Trophoblast cell (in vitro differentiated cells and primary cell): ENCODE measurements at regions not wholly inside any gene's neighbourhood (a gene's known extent, or its start where the extent isn't known, plus 50 kb on each side); places are given as distances from the start of the nearest gene placed in this dataset.

Source experiments
- DNase-seq, 2 donors: peaks; one replicate each; pipeline ENCODE4 v3.0.0-alpha.2; 2016
- H2AFZ ChIP-seq: 2 replicates; pipeline ENCODE4 v1.6.1; 2013; ENCODE audit warnings: low read length, moderate library complexity, mild to moderate bottlenecking; ENCODE audit not compliant: insufficient read depth, poor library complexity
- H2AK5ac ChIP-seq: 2 replicates; pipeline ENCODE4 v1.6.1; 2013; ENCODE audit warnings: mild to moderate bottlenecking, low read length
- H2BK120ac ChIP-seq: 2 replicates; pipeline ENCODE4 v1.6.1; 2013; ENCODE audit warnings: low read length, mild to moderate bottlenecking, moderate library complexity; ENCODE audit not compliant: insufficient read depth, poor library complexity
- H2BK12ac ChIP-seq: 2 replicates; pipeline ENCODE4 v1.6.1; 2013; ENCODE audit warnings: mild to moderate bottlenecking, low read length, moderate library complexity
- H2BK5ac ChIP-seq: 2 replicates; pipeline ENCODE4 v1.6.1; 2013; ENCODE audit warnings: low read length, low read depth, moderate library complexity, mild to moderate bottlenecking; ENCODE audit not compliant: poor library complexity
- H3K14ac ChIP-seq: 2 replicates; pipeline ENCODE4 v1.6.1; 2013; ENCODE audit warnings: mild to moderate bottlenecking, low read length
- H3K18ac ChIP-seq: 2 replicates; pipeline ENCODE4 v1.6.1; 2013; ENCODE audit warnings: mild to moderate bottlenecking, low read length
- H3K23ac ChIP-seq: 2 replicates; pipeline ENCODE4 v1.6.1; 2013; ENCODE audit warnings: low read length
- H3K27ac ChIP-seq: 2 replicates; pipeline ENCODE4 v1.5.1; 2013; ENCODE audit warnings: low read depth, mild to moderate bottlenecking, inconsistent platforms, low read length, moderate library complexity
- H3K27me3 ChIP-seq: 2 replicates; pipeline ENCODE4 v1.6.1; 2013; ENCODE audit warnings: inconsistent platforms, mild to moderate bottlenecking, low read length, moderate library complexity; ENCODE audit not compliant: insufficient read depth
- H3K36me3 ChIP-seq, 2 experiments: 1 replicate in 1 of 2; 2 replicates in 1 of 2; pipeline ENCODE4 v1.6.1; 2013; ENCODE audit warnings: low read length in 2 of 2, mild to moderate bottlenecking in 2 of 2, moderate library complexity in 1 of 2; ENCODE audit not compliant: insufficient read depth in 2 of 2, control insufficient read depth in 1 of 2
- H3K4ac ChIP-seq: 2 replicates; pipeline ENCODE4 v1.6.1; 2013; ENCODE audit warnings: low read depth, mild to moderate bottlenecking, low read length, moderate library complexity
- H3K4me1 ChIP-seq, 2 experiments: 1 replicate in 1 of 2; 2 replicates in 1 of 2; pipeline ENCODE4 v1.6.1; 2013; ENCODE audit warnings: low read length in 2 of 2, mild to moderate bottlenecking in 2 of 2, moderate library complexity in 1 of 2; ENCODE audit not compliant: insufficient read depth in 2 of 2, control insufficient read depth in 1 of 2
- H3K4me2 ChIP-seq: 2 replicates; pipeline ENCODE4 v1.6.1; 2013; ENCODE audit warnings: inconsistent platforms, mild to moderate bottlenecking, low read length, moderate library complexity
- H3K4me3 ChIP-seq: 2 replicates; pipeline ENCODE4 v1.5.1; 2013; ENCODE audit warnings: mild to moderate bottlenecking, low read depth, low read length, inconsistent platforms
- H3K79me1 ChIP-seq: one replicate; pipeline ENCODE4 v1.6.1; 2013; ENCODE audit warnings: low read length
- H3K79me2 ChIP-seq: 2 replicates; pipeline ENCODE4 v1.6.1; 2013; ENCODE audit warnings: low read length, mild to moderate bottlenecking; ENCODE audit not compliant: control insufficient read depth, insufficient read depth, poor library complexity
- H3K9ac ChIP-seq: 2 replicates; pipeline ENCODE4 v1.6.1; 2013; ENCODE audit warnings: mild to moderate bottlenecking, low read length
- H3K9me3 ChIP-seq: 2 replicates; pipeline ENCODE4 v1.6.1; 2013; ENCODE audit warnings: low read depth, mild to moderate bottlenecking, control low read depth, inconsistent platforms, low read length; ENCODE audit not compliant: insufficient read depth
- H4K12ac ChIP-seq: 2 replicates; pipeline ENCODE4 v1.6.1; 2013; ENCODE audit warnings: low read depth, mild to moderate bottlenecking, low read length, moderate library complexity
- H4K8ac ChIP-seq: 2 replicates; pipeline ENCODE4 v1.6.1; 2013; ENCODE audit warnings: low read depth, mild to moderate bottlenecking, low read length, moderate library complexity
- H4K91ac ChIP-seq: one replicate; pipeline ENCODE4 v1.6.1; 2013; ENCODE audit warnings: low read depth, mild to moderate bottlenecking, low read length, moderate library complexity
- WGBS: extraction: QIAGEN DNeasy Blood & Tissue Kit; methylation state at CpG from one replicate; pipeline ENCODE4 v1.1.7; 2013; ENCODE audit warnings: missing lambda C conversion rate; ENCODE audit not compliant: insufficient read length, insufficient coverage; ENCODE audit errors: extremely low coverage; 5-methylcytosine and 5-hydroxymethylcytosine counted together

- H3K9ac ChIP-seq, result no peak overlapping the region
- H3K14ac ChIP-seq, result no peak overlapping the region
- H3K4me1 ChIP-seq, result peaks cover 36 to 48% of the 10 kb centered on the region in 2 experiments
- H4K12ac ChIP-seq, result no peak overlapping the region
- no peak overlapping the region for H2AFZ ChIP-seq
- no peak overlapping the region for H3K4me2 ChIP-seq
- H3K4ac ChIP-seq, result no peak overlapping the region
- H3K27ac ChIP-seq, result no peak overlapping the region
- DNase-seq, result no peak
- H3K9me3 ChIP-seq, result no peaks in the 10 kb centered on the region
- H3K36me3 ChIP-seq, result no peaks in the 10 kb centered on the region
- peak overlapping the region; percentile 29 for H2BK12ac ChIP-seq
- H3K27me3 ChIP-seq, result no peaks in the 10 kb centered on the region
- no peak overlapping the region for H3K23ac ChIP-seq
- no CpG with 5 or more reads among the region's 16 CpGs for WGBS
- H4K91ac ChIP-seq, result peak overlapping the region; percentile 45
- H3K18ac ChIP-seq, result no peak overlapping the region
- H3K79me1 ChIP-seq, result peaks cover 51% of the 10 kb centered on the region
- no peak overlapping the region for H2AK5ac ChIP-seq
- peak overlapping the region; percentile 28 for H2BK120ac ChIP-seq
- peaks cover 8% of the 10 kb centered on the region for H3K79me2 ChIP-seq
- peak overlapping the region; percentile 15 for H4K8ac ChIP-seq
- no peak overlapping the region for H2BK5ac ChIP-seq
- H3K4me3 ChIP-seq, result no peak overlapping the region
Measured at GRCh38 chr10:78765726-78766335, 302.9 kb upstream of the ZMIZ1 start.

DNA sequence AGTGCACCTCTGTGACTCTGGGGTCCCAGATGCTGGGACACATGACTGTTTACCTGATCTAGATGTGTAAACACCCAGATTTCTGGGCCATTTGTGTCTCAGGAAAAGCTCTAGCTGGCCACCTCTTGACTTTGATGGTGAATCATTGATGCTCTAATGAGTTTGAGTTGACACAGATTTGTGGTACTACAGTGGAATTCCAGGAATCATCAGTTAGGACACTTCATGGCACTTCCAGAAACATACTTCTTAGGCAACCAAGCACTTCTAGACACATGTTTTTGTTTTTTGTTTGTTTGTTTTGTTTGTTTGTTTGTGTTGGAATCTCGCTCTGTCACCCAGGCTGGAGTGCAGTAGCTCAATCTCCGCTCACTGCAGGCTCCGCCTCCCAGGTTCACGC lies 302.2 kb upstream of the ZMIZ1 start:
- no peak overlapping the region for H3K4me2 ChIP-seq

GRCh38 chr10:78768041-78768835 lies 300.5 kb upstream of the ZMIZ1 start:
- WGBS, result no CpG with 5 or more reads among the region's 14 CpGs
- H3K36me3 ChIP-seq, result no peaks in the 10 kb centered on the region

More for the DNA sequence above, 302.2 kb upstream of the ZMIZ1 start:
- Histone ChIP-seq H3K18ac (no peak overlapping the region), H3K14ac (peak overlapping the region; percentile 44), H3K9ac (no peak overlapping the region), H3K9me3 (no peaks in the 10 kb centered on the region), H3K36me3 (no peaks in the 10 kb centered on the region), H3K79me2 (peaks cover 8% of the 10 kb centered on the region), H4K12ac (no peak overlapping the region), H2AK5ac (no peak overlapping the region), H3K27me3 (no peaks in the 10 kb centered on the region), H3K4me3 (no peak overlapping the region), H3K4ac (no peak overlapping the region), H3K4me1 (peaks cover 36 to 45% of the 10 kb centered on the region in 2 experiments), H2BK120ac (peak overlapping the region; percentile 28), H2BK12ac (peak overlapping the region; percentile 51), H2BK5ac (no peak overlapping the region), H4K8ac (no peak overlapping the region), H3K23ac (no peak overlapping the region), H2AFZ (no peak overlapping the region), H3K79me1 (peaks cover 49% of the 10 kb centered on the region), H4K91ac (peak overlapping the region; percentile 45), H3K27ac (no peak overlapping the region)
- no peak for DNase-seq
- no CpG with 5 or more reads among the region's 4 CpGs for WGBS

GRCh38 chr10:78768876-78769275 lies 299.9 kb upstream of the ZMIZ1 start:
- no peak overlapping the region for H3K23ac ChIP-seq
- H3K9ac ChIP-seq, result no peak overlapping the region
- no CpG with 5 or more reads among the region's 5 CpGs for WGBS
- peak overlapping the region; percentile 95 for H3K18ac ChIP-seq
- peak overlapping the region; percentile 25 for H2AK5ac ChIP-seq
- peaks cover 32 to 38% of the 10 kb centered on the region in 2 experiments for H3K4me1 ChIP-seq
- H3K27me3 ChIP-seq, result no peaks in the 10 kb centered on the region
- H4K12ac ChIP-seq, result peak overlapping the region; percentile 15
- H3K79me2 ChIP-seq, result peaks cover 8% of the 10 kb centered on the region
- peak overlapping the region; percentile 87 for H4K91ac ChIP-seq
- peak overlapping the region; percentile 95 for H3K27ac ChIP-seq
- no peak overlapping the region for H3K4me3 ChIP-seq
- peak overlapping the region; percentile 87 for H2BK120ac ChIP-seq
- no peaks in the 10 kb centered on the region for H3K36me3 ChIP-seq
- peak overlapping the region; percentile 90 for H2BK12ac ChIP-seq
- no peak for DNase-seq
- H3K4me2 ChIP-seq, result no peak overlapping the region
- H3K9me3 ChIP-seq, result no peaks in the 10 kb centered on the region
- H4K8ac ChIP-seq, result peak overlapping the region; percentile 80
- H3K4ac ChIP-seq, result peak overlapping the region; percentile 23
- H3K79me1 ChIP-seq, result peaks cover 43% of the 10 kb centered on the region
- H2BK5ac ChIP-seq, result peak overlapping the region; percentile 98
- H3K14ac ChIP-seq, result peak overlapping the region; percentile 77
- no peak overlapping the region for H2AFZ ChIP-seq

More at GRCh38 chr10:78768041-78768835, 300.5 kb upstream of the ZMIZ1 start:
- Histone ChIP-seq H3K4me3 (no peak overlapping the region), H3K18ac (peak overlapping the region; percentile 95), H2BK12ac (peak overlapping the region; percentile 90), H2BK5ac (peak overlapping the region; percentile 98), H3K14ac (peak overlapping the region; percentile 77), H4K8ac (peak overlapping the region; percentile 80), H3K4me2 (peak overlapping the region; percentile 16), H3K9ac (no peak overlapping the region), H3K9me3 (no peaks in the 10 kb centered on the region), H3K79me2 (peaks cover 8% of the 10 kb centered on the region), H4K91ac (peak overlapping the region; percentile 87), H3K4me1 (peaks cover 36 to 43% of the 10 kb centered on the region in 2 experiments), H3K23ac (no peak overlapping the region), H3K4ac (peak overlapping the region; percentile 68), H2AFZ (peak overlapping the region; percentile 58), H4K12ac (peak overlapping the region; percentile 23), H3K27me3 (no peaks in the 10 kb centered on the region), H2BK120ac (peak overlapping the region; percentile 87), H2AK5ac (peak overlapping the region; percentile 33), H3K79me1 (peaks cover 49% of the 10 kb centered on the region), H3K27ac (peak overlapping the region; percentile 95)
- DNase-seq, result no peak
